Endodermal cell (in vitro differentiated cells): ENCODE measurements at regions not wholly inside any gene's neighbourhood (a gene's known extent, or its start where the extent isn't known, plus 50 kb on each side); places are given as distances from the start of the nearest gene placed in this dataset.

ENCODE experiments used
- DNase-seq: peaks from one replicate; pipeline ENCODE4 v3.0.0-alpha.2; 2017
- H3K27ac ChIP-seq: 2 replicates; pipeline ENCODE4 v1.5.1; 2013; ENCODE audit warnings: mild to moderate bottlenecking, low read depth, low read length, moderate library complexity
- H3K27me3 ChIP-seq: 2 replicates; pipeline ENCODE4 v1.6.1; 2013; ENCODE audit warnings: mild to moderate bottlenecking, low read length, moderate library complexity; ENCODE audit not compliant: insufficient read depth, control insufficient read depth, poor library complexity, severe bottlenecking
- H3K36me3 ChIP-seq: 2 replicates; pipeline ENCODE4 v1.7.0; 2013; ENCODE audit warnings: mild to moderate bottlenecking, low read length, moderate library complexity; ENCODE audit not compliant: control insufficient read depth, insufficient read depth
- H3K4me1 ChIP-seq: one replicate; pipeline ENCODE4 v1.7.0; 2013; ENCODE audit warnings: low read length; ENCODE audit not compliant: control insufficient read depth, insufficient read depth
- H3K4me3 ChIP-seq: 2 replicates; pipeline ENCODE4 v1.5.1; 2013; ENCODE audit warnings: mild to moderate bottlenecking, low read length, moderate library complexity
- H3K9ac ChIP-seq: 2 replicates; pipeline ENCODE4 v1.6.1; 2013; ENCODE audit warnings: mild to moderate bottlenecking, low read length, moderate library complexity; ENCODE audit not compliant: poor library complexity, severe bottlenecking; ENCODE audit errors: extremely low read depth
- H3K9me3 ChIP-seq: 2 replicates; pipeline ENCODE4 v1.6.1; 2013; ENCODE audit warnings: mild to moderate bottlenecking, low read length, moderate library complexity; ENCODE audit not compliant: control insufficient read depth
- H3K27ac Mint-ChIP-seq: 2 replicates; pipeline ENCODE4 v1.8.0; 2020; ENCODE audit warnings: mixed read lengths
- H3K27me3 Mint-ChIP-seq: 2 replicates; pipeline ENCODE4 v1.8.0; 2021; ENCODE audit warnings: mild to moderate bottlenecking, mixed read lengths; ENCODE audit not compliant: insufficient read depth
- H3K36me3 Mint-ChIP-seq: 2 replicates; pipeline ENCODE4 v1.8.0; 2020; ENCODE audit warnings: low read depth, mixed read lengths
- H3K4me1 Mint-ChIP-seq: 2 replicates; pipeline ENCODE4 v1.8.0; 2020; ENCODE audit warnings: mixed read lengths
- H3K4me3 Mint-ChIP-seq: 2 replicates; pipeline ENCODE4 v1.8.0; 2020; ENCODE audit warnings: mild to moderate bottlenecking, moderate library complexity, mixed read lengths
- H3K9me3 Mint-ChIP-seq: 2 replicates; pipeline ENCODE4 v1.8.0; 2020; ENCODE audit warnings: mild to moderate bottlenecking, mixed read lengths
- WGBS, 2 experiments: methylation state at CpG; one replicate each; pipeline versions ENCODE4 v1.1.5 to v1.1.7; 2013; ENCODE audit warnings: missing lambda C conversion rate in 2 of 2, mixed read lengths in 1 of 2; ENCODE audit not compliant: insufficient coverage in 1 of 2, insufficient read length in 1 of 2; 5-methylcytosine and 5-hydroxymethylcytosine counted together
- TF ChIP-seq, protein P1 (sequence below): fragments of 200-600 bp; sonication (generic); conservative IDR thresholded peaks from 2 replicates; pipeline ENCODE4 v1.5.0; 2021; ENCODE audit warnings: antibody characterized with exemption, mild to moderate bottlenecking

DNA sequence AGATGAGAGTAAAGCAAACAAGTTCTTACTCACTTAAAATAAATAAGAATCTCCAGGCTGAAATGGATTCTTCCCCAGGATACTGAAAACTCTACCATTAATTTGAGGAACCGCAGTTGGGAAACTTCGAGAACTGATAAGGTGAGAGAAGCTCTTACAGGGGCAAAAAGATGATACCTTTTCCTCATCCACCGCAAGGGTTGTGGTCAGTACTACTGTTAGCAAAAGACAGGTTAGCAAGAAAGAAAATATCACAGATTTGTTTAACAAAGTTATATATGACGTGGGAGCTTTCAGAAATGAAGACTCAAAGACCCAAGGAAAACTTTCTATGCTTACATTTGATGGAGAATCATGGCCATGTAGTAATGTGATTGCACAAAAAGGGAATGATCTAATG lies 441.6 kb downstream of the PCNX1 start:
- peaks cover 15% of the 10 kb centered on the region for H3K36me3 Mint-ChIP-seq
- peaks cover 8% of the 10 kb centered on the region for H3K4me1 Mint-ChIP-seq
- H3K36me3 ChIP-seq, result peaks cover 11% of the 10 kb centered on the region
- no peak overlapping the region for H3K27ac ChIP-seq
- no peaks in the 10 kb centered on the region for H3K9me3 ChIP-seq
- H3K4me1 ChIP-seq, result no peaks in the 10 kb centered on the region
- no peak overlapping the region for H3K4me3 Mint-ChIP-seq
- no peak for DNase-seq
- no peaks in the 10 kb centered on the region for H3K9me3 Mint-ChIP-seq
- H3K27ac Mint-ChIP-seq, result no peak overlapping the region
- H3K27me3 ChIP-seq, result no peaks in the 10 kb centered on the region
- TF ChIP-seq, protein P1, sequence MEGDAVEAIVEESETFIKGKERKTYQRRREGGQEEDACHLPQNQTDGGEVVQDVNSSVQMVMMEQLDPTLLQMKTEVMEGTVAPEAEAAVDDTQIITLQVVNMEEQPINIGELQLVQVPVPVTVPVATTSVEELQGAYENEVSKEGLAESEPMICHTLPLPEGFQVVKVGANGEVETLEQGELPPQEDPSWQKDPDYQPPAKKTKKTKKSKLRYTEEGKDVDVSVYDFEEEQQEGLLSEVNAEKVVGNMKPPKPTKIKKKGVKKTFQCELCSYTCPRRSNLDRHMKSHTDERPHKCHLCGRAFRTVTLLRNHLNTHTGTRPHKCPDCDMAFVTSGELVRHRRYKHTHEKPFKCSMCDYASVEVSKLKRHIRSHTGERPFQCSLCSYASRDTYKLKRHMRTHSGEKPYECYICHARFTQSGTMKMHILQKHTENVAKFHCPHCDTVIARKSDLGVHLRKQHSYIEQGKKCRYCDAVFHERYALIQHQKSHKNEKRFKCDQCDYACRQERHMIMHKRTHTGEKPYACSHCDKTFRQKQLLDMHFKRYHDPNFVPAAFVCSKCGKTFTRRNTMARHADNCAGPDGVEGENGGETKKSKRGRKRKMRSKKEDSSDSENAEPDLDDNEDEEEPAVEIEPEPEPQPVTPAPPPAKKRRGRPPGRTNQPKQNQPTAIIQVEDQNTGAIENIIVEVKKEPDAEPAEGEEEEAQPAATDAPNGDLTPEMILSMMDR, result no peak
- H3K4me3 ChIP-seq, result no peak overlapping the region
- WGBS, 2 experiments, result 97 to 100% methylated on average over 4 of the region's 4 CpGs
- H3K9ac ChIP-seq, result no peak overlapping the region
- H3K27me3 Mint-ChIP-seq, result no peaks in the 10 kb centered on the region

DNA sequence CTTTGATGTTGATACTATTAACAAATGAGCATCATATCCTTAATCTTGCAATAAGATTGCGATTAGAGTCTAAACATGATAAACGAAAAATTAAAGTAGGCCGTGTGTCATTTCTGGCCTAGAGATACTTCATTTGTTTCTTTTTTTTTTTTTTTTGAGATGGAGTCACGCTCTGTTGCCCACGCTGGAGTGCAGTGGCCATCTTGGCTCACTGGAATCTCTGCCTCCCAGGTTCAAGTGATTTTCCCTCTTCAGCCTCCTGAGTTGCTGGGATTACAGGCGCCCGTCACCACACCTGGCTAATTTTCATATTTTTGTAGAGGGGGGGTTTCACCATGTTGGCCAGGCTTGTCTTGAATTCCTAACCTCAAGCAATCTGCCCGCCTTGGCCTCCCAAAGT lies 446.9 kb downstream of the PCNX1 start:
- WGBS, 2 experiments, result 98 to 100% methylated on average over 6 to 8 of the region's 8 CpGs
- TF ChIP-seq, protein P1, result no peak
- H3K4me3 ChIP-seq, result no peak overlapping the region
- Mint-ChIP-seq H3K9me3 (no peaks in the 10 kb centered on the region), H3K36me3 (peaks cover 17% of the 10 kb centered on the region), H3K4me1 (peaks cover 15% of the 10 kb centered on the region), H3K27ac (no peak overlapping the region), H3K27me3 (no peaks in the 10 kb centered on the region), H3K4me3 (no peak overlapping the region)
- H3K9me3 ChIP-seq, result no peaks in the 10 kb centered on the region
- H3K9ac ChIP-seq, result no peak overlapping the region
- H3K36me3 ChIP-seq, result peaks cover 6% of the 10 kb centered on the region
- no peak overlapping the region for H3K27ac ChIP-seq
- no peak for DNase-seq
- H3K27me3 ChIP-seq, result no peaks in the 10 kb centered on the region
- peaks cover 4% of the 10 kb centered on the region for H3K4me1 ChIP-seq

GRCh38 chr14:71354801-71355200 lies 447.5 kb downstream of the PCNX1 start:
- Histone ChIP-seq H3K27ac (no peak overlapping the region), H3K27me3 (no peaks in the 10 kb centered on the region), H3K36me3 (peaks cover 6% of the 10 kb centered on the region), H3K4me3 (no peak overlapping the region), H3K4me1 (peaks cover 4% of the 10 kb centered on the region), H3K9me3 (no peaks in the 10 kb centered on the region), H3K9ac (no peak overlapping the region)
- peaks cover 17% of the 10 kb centered on the region for H3K36me3 Mint-ChIP-seq
- TF ChIP-seq, protein P1, result no peak
- 73 to 74% methylated on average over 4 to 5 of the region's 5 CpGs for WGBS, 2 experiments
- no peak overlapping the region for H3K27ac Mint-ChIP-seq
- H3K9me3 Mint-ChIP-seq, result no peaks in the 10 kb centered on the region
- no peaks in the 10 kb centered on the region for H3K27me3 Mint-ChIP-seq
- no peak for DNase-seq
- H3K4me1 Mint-ChIP-seq, result peaks cover 15% of the 10 kb centered on the region
- no peak overlapping the region for H3K4me3 Mint-ChIP-seq
